ENCODE measurements at regions not wholly inside any gene's neighbourhood (a gene's known extent, or its start where the extent isn't known, plus 50 kb on each side); places are given as distances from the start of the nearest gene placed in this dataset.

DNA sequence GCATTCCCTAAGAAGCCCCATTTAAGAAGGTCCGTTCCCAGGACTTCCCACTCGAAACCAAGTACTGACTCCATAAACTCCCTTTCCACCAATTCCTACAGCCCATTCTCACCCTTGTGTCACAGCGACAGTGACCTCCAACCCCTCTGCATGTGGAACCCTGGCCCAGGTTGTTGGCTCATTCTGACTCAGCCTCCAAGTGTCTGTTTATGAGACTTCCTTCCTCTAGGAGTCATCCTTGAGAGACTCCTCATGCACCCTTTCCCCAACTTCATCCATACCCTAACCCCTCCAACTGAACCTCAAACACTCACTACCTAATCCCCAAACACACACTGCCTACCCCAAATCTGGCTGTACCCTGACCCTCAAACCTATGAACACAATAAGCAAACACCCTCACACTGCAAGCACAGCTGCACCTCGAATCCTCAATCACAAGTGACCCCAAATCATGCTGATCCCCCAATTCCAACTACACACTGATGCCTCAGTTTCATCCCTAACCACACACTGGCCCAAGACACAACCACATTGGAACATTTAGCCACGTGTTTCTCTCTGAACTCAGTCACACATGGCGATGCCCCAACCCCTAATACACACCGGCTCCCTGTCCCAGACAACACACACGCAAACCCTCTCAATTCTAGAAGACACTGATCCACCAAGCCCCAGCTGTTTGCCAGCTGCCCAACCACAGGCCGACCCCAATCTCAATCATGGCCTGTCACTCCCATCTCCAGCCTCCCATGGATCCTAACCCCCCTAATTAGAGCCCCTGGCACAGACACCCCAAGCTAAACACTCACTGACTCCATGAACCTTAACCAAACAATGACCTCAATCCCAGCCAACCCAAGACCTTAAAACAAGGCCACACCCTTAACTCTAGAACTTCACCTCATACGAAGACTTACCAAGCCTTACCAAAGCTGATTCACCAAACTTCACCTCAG lies 219.6 kb downstream of the CYP26B1 start:
- Histone ChIP-seq H3F3A (replicated peaks; ENCODE audit: low read depth) (no peaks in the 10 kb centered on the region), H3K27ac (ENCODE audit: low read depth) (no peak overlapping the region), H3K9me2 (ENCODE audit: insufficient read depth) (no peaks in the 10 kb centered on the region; the same call in 1 of the 2 replicates), H2AFZ (no peak overlapping the region), H4K20me1 (replicated peaks; ENCODE audit: insufficient read depth) (no peaks in the 10 kb centered on the region), H3K4me3 (no peak overlapping the region), H3K4me2 (no peak overlapping the region), H3K36me3 (ENCODE audit: insufficient read depth) (no peaks in the 10 kb centered on the region), H3K27me3 (ENCODE audit: insufficient read depth) (no peaks in the 10 kb centered on the region), H3K4me1 (ENCODE audit: insufficient read depth) (no peaks in the 10 kb centered on the region), H3K79me2 (replicated peaks; ENCODE audit: insufficient read depth) (no peaks in the 10 kb centered on the region)
- TF ChIP-seq CREB1 (CRISPR knock-in tag; IDR thresholded peaks at IDR 0.05; ENCODE audit: low read depth): no peak
- no peak for TF ChIP-seq JUNB (IDR thresholded peaks at IDR 0.05; ENCODE audit: unreplicated experiment)
- TF ChIP-seq NANOG (IDR thresholded peaks at IDR 0.05; ENCODE audit: borderline replicate concordance): no peak
- TF ChIP-seq STAT1 (IDR thresholded peaks at IDR 0.05; ENCODE audit: unreplicated experiment): no peak
- no peak for TF ChIP-seq POLR2AphosphoS5 (IDR thresholded peaks at IDR 0.05; ENCODE audit: low read depth)
- TF ChIP-seq ZNF331 (CRISPR knock-in tag; IDR thresholded peaks at IDR 0.05; ENCODE audit: low read depth): no peak
- no peak for TF ChIP-seq ZNF114 (CRISPR knock-in tag; IDR thresholded peaks at IDR 0.05)
- TF ChIP-seq, protein P1, sequence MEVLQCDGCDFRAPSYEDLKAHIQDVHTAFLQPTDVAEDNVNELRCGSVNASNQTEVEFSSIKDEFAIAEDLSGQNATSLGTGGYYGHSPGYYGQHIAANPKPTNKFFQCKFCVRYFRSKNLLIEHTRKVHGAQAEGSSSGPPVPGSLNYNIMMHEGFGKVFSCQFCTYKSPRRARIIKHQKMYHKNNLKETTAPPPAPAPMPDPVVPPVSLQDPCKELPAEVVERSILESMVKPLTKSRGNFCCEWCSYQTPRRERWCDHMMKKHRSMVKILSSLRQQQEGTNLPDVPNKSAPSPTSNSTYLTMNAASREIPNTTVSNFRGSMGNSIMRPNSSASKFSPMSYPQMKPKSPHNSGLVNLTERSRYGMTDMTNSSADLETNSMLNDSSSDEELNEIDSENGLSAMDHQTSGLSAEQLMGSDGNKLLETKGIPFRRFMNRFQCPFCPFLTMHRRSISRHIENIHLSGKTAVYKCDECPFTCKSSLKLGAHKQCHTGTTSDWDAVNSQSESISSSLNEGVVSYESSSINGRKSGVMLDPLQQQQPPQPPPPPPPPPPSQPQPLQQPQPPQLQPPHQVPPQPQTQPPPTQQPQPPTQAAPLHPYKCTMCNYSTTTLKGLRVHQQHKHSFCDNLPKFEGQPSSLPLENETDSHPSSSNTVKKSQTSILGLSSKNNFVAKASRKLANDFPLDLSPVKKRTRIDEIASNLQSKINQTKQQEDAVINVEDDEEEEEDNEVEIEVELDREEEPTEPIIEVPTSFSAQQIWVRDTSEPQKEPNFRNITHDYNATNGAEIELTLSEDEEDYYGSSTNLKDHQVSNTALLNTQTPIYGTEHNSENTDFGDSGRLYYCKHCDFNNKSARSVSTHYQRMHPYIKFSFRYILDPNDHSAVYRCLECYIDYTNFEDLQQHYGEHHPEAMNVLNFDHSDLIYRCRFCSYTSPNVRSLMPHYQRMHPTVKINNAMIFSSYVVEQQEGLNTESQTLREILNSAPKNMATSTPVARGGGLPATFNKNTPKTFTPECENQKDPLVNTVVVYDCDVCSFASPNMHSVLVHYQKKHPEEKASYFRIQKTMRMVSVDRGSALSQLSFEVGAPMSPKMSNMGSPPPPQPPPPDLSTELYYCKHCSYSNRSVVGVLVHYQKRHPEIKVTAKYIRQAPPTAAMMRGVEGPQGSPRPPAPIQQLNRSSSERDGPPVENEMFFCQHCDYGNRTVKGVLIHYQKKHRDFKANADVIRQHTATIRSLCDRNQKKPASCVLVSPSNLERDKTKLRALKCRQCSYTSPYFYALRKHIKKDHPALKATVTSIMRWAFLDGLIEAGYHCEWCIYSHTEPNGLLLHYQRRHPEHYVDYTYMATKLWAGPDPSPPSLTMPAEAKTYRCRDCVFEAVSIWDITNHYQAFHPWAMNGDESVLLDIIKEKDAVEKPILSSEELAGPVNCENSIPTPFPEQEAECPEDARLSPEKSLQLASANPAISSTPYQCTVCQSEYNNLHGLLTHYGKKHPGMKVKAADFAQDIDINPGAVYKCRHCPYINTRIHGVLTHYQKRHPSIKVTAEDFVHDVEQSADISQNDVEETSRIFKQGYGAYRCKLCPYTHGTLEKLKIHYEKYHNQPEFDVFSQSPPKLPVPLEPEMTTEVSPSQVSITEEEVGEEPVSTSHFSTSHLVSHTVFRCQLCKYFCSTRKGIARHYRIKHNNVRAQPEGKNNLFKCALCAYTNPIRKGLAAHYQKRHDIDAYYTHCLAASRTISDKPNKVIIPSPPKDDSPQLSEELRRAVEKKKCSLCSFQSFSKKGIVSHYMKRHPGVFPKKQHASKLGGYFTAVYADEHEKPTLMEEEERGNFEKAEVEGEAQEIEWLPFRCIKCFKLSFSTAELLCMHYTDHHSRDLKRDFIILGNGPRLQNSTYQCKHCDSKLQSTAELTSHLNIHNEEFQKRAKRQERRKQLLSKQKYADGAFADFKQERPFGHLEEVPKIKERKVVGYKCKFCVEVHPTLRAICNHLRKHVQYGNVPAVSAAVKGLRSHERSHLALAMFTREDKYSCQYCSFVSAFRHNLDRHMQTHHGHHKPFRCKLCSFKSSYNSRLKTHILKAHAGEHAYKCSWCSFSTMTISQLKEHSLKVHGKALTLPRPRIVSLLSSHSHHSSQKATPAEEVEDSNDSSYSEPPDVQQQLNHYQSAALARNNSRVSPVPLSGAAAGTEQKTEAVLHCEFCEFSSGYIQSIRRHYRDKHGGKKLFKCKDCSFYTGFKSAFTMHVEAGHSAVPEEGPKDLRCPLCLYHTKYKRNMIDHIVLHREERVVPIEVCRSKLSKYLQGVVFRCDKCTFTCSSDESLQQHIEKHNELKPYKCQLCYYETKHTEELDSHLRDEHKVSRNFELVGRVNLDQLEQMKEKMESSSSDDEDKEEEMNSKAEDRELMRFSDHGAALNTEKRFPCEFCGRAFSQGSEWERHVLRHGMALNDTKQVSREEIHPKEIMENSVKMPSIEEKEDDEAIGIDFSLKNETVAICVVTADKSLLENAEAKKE (CRISPR knock-in tag; IDR thresholded peaks at IDR 0.05): no peak
- TF ChIP-seq, protein P2, sequence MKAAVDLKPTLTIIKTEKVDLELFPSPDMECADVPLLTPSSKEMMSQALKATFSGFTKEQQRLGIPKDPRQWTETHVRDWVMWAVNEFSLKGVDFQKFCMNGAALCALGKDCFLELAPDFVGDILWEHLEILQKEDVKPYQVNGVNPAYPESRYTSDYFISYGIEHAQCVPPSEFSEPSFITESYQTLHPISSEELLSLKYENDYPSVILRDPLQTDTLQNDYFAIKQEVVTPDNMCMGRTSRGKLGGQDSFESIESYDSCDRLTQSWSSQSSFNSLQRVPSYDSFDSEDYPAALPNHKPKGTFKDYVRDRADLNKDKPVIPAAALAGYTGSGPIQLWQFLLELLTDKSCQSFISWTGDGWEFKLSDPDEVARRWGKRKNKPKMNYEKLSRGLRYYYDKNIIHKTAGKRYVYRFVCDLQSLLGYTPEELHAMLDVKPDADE (IDR thresholded peaks at IDR 0.05): no peak
- no peak for TF ChIP-seq EZH2 (IDR thresholded peaks at IDR 0.05; ENCODE audit: low read depth, unreplicated experiment)
- TF ChIP-seq, protein P3, sequence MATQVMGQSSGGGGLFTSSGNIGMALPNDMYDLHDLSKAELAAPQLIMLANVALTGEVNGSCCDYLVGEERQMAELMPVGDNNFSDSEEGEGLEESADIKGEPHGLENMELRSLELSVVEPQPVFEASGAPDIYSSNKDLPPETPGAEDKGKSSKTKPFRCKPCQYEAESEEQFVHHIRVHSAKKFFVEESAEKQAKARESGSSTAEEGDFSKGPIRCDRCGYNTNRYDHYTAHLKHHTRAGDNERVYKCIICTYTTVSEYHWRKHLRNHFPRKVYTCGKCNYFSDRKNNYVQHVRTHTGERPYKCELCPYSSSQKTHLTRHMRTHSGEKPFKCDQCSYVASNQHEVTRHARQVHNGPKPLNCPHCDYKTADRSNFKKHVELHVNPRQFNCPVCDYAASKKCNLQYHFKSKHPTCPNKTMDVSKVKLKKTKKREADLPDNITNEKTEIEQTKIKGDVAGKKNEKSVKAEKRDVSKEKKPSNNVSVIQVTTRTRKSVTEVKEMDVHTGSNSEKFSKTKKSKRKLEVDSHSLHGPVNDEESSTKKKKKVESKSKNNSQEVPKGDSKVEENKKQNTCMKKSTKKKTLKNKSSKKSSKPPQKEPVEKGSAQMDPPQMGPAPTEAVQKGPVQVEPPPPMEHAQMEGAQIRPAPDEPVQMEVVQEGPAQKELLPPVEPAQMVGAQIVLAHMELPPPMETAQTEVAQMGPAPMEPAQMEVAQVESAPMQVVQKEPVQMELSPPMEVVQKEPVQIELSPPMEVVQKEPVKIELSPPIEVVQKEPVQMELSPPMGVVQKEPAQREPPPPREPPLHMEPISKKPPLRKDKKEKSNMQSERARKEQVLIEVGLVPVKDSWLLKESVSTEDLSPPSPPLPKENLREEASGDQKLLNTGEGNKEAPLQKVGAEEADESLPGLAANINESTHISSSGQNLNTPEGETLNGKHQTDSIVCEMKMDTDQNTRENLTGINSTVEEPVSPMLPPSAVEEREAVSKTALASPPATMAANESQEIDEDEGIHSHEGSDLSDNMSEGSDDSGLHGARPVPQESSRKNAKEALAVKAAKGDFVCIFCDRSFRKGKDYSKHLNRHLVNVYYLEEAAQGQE (IDR thresholded peaks at IDR 0.05; ENCODE audit: unreplicated experiment): no peak
- no peak for TF ChIP-seq EZH2phosphoT487 (IDR thresholded peaks at IDR 0.05; ENCODE audit: unreplicated experiment)
- TF ChIP-seq, protein P4, sequence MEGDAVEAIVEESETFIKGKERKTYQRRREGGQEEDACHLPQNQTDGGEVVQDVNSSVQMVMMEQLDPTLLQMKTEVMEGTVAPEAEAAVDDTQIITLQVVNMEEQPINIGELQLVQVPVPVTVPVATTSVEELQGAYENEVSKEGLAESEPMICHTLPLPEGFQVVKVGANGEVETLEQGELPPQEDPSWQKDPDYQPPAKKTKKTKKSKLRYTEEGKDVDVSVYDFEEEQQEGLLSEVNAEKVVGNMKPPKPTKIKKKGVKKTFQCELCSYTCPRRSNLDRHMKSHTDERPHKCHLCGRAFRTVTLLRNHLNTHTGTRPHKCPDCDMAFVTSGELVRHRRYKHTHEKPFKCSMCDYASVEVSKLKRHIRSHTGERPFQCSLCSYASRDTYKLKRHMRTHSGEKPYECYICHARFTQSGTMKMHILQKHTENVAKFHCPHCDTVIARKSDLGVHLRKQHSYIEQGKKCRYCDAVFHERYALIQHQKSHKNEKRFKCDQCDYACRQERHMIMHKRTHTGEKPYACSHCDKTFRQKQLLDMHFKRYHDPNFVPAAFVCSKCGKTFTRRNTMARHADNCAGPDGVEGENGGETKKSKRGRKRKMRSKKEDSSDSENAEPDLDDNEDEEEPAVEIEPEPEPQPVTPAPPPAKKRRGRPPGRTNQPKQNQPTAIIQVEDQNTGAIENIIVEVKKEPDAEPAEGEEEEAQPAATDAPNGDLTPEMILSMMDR (conservative IDR thresholded peaks at IDR 0.05; ENCODE audit: low read depth in 2 of 2): no peak
- Mint-ChIP-seq H3K4me1 (no peaks in the 10 kb centered on the region; the same call in 2 of the 3 replicates), H3K27ac (no peak overlapping the region), H3K36me3 (ENCODE audit: low read depth) (no peaks in the 10 kb centered on the region), H3K9me3 (no peaks in the 10 kb centered on the region), H3K4me3 (no peak overlapping the region), H3K27me3 (ENCODE audit: insufficient read depth, low read depth, poor library complexity) (peaks cover 3% of the 10 kb centered on the region)
- DNase-seq (ENCODE audit: low spot score) (no peak), ATAC-seq (no peak)
